BLaER1 (cell line): ENCODE measurements at regions not wholly inside any gene's neighbourhood (a gene's known extent, or its start where the extent isn't known, plus 50 kb on each side); places are given as distances from the start of the nearest gene placed in this dataset.

ENCODE experiments used
- H3K27ac ChIP-seq: shearing (Covaris generic); formaldehyde crosslinking; 2 replicates; pipeline ENCODE4 v1.8.1; 2022
- H3K27me3 ChIP-seq: shearing (Covaris generic); formaldehyde crosslinking; 2 replicates; pipeline ENCODE4 v1.8.1; 2022
- H3K36me3 ChIP-seq: shearing (Covaris generic); formaldehyde crosslinking; 2 replicates; pipeline ENCODE4 v1.8.1; 2022
- H3K4me1 ChIP-seq: shearing (Covaris generic); formaldehyde crosslinking; 2 replicates; pipeline ENCODE4 v1.8.1; 2022
- H3K4me2 ChIP-seq: shearing (Covaris generic); formaldehyde crosslinking; 2 replicates; pipeline ENCODE4 v1.8.1; 2022
- H3K4me3 ChIP-seq: shearing (Covaris generic); formaldehyde crosslinking; 2 replicates; pipeline ENCODE4 v1.8.1; 2022
- H3K9ac ChIP-seq: shearing (Covaris generic); formaldehyde crosslinking; 2 replicates; pipeline ENCODE4 v1.8.1; 2022
- H3K9me3 ChIP-seq: shearing (Covaris generic); formaldehyde crosslinking; 2 replicates; pipeline ENCODE4 v1.8.1; 2022
- H4K20me1 ChIP-seq: shearing (Covaris generic); formaldehyde crosslinking; 2 replicates; pipeline ENCODE4 v1.8.1; 2022
- Cebpa-rat ChIP-seq: shearing (Covaris generic); IDR thresholded peaks from 2 replicates; pipeline ENCODE4 v1.8.1; 2022

DNA sequence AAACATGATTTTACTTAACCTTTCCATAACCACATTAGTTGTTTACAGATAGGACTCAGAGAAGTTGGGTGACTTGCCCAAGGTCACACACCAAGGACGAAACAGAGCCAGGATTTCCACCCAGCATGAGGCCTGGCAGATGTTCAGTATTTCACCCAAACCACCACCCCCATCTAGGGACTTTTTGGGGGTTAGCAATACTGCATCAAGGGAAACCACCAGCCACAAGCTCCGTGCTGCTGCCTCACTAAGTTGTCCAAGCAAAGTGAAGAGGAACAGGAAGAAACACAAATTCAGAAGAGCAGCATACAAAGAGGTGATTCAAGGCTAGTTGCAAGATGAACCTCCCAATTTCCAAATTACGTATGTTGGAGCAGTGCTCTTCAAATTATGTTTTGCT, 219.6 kb upstream of the RORB start:
- Histone ChIP-seq H3K9me3 (peaks cover 22% of the 10 kb centered on the region), H3K4me3 (no peak overlapping the region), H3K27me3 (no peaks in the 10 kb centered on the region), H3K4me1 (peaks cover 28% of the 10 kb centered on the region), H4K20me1 (no peaks in the 10 kb centered on the region), H3K36me3 (peaks cover 62% of the 10 kb centered on the region), H3K4me2 (no peak overlapping the region), H3K9ac (no peak overlapping the region), H3K27ac (no peak overlapping the region)
- no peak for TF ChIP-seq Cebpa-rat

- Histone ChIP-seq H3K4me1 (peaks cover 62% of the 10 kb centered on the region), H3K9me3 (peaks cover 5% of the 10 kb centered on the region; the same call in 1 of the 2 replicates), H3K4me3 (no peak overlapping the region), H3K36me3 (peaks cover 32% of the 10 kb centered on the region), H3K27ac (peak overlapping the region; percentile 85), H3K27me3 (no peaks in the 10 kb centered on the region), H3K4me2 (no peak overlapping the region), H3K9ac (no peak overlapping the region), H4K20me1 (no peaks in the 10 kb centered on the region)
- no peak for TF ChIP-seq Cebpa-rat
Measured at GRCh38 chr9:74281674-74282073, 215.5 kb upstream of the RORB start.

- Histone ChIP-seq H3K27me3 (no peaks in the 10 kb centered on the region), H3K9ac (peak overlapping the region; percentile 49; the same call in 1 of the 2 replicates), H3K36me3 (peaks cover 22% of the 10 kb centered on the region), H3K27ac (peak overlapping the region; percentile 85), H3K4me2 (peak overlapping the region; percentile 47), H3K4me1 (peaks cover 57% of the 10 kb centered on the region), H3K9me3 (no peaks in the 10 kb centered on the region; the same call in 1 of the 2 replicates), H4K20me1 (no peaks in the 10 kb centered on the region), H3K4me3 (no peak overlapping the region)
- no peak for TF ChIP-seq Cebpa-rat
Measured at GRCh38 chr9:74282526-74283253, 214.4 kb upstream of the RORB start.

DNA sequence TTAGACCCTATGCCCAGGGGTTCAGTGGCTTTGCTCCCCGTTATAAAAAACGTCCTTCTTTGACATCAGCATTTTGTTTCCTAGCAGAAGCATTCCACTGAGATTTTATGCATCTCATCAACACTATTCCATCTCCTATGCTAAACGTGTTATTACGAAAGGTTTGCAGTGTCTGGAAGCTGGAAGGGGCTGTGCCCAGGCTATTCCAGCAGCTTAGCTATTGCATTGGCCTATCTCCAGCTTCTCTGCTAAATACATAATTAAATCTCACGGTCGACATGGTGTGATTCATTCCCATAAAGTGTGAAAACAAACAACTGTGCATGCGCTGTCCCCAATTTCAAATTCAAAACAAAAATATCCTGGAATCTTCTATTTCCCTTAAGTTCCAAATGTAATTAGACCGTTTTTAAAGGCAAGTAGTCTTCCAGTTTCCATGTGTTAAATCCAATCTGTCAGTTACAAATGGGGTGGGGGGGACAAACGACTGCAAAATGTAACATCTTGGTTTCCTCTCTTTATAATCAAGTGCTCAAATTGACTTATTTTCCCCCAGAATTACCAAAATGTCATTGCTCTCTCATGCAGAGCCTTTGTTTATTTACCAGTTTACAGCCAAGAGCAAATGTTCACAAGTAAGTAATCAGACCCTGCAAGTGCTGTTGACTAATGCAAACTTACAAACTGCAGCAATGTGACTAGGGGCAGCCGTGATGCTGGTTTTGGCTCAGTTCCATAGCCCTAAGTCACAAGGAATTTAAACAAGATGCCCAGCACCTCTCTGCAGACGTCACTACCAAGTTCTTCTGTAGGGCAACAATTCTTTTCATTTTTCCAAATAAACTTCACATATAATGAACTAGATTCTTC, 212.3 kb upstream of the RORB start:
- no peaks in the 10 kb centered on the region for H4K20me1 ChIP-seq
- H3K4me1 ChIP-seq: peaks cover 61% of the 10 kb centered on the region
- no peak overlapping the region for H3K9ac ChIP-seq
- H3K27ac ChIP-seq: peak overlapping the region; percentile 85
- no peaks in the 10 kb centered on the region for H3K9me3 ChIP-seq
- H3K4me3 ChIP-seq: no peak overlapping the region
- peak overlapping the region; percentile 4 for H3K4me2 ChIP-seq
- peaks cover 10% of the 10 kb centered on the region for H3K36me3 ChIP-seq
- H3K27me3 ChIP-seq: no peaks in the 10 kb centered on the region
- no peak for TF ChIP-seq Cebpa-rat

GRCh38 chr9:74293479-74293878, 203.7 kb upstream of the RORB start:
- no peak overlapping the region for H3K27ac ChIP-seq

DNA sequence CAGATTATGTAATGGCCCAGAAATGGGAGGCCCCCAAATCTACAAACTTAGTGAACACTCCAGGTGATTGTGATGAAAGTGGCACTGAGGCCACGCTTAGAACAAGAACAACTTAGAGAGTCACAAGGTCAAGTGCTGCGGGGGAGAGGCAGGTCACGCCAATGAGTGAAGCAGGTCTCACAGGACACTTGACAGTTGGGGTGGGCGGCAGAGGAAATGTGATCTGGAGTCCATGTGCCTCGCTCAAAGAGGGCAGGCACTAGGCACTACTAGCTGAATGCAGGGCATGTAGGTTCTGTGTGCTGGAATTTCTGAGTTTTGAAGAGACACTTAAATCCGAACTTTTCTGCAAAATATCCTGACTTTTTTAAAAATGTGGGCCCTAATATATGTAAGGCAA, 193.2 kb upstream of the RORB start:
- no peak for TF ChIP-seq Cebpa-rat
- no peaks in the 10 kb centered on the region for H3K4me1 ChIP-seq
- peaks cover 21% of the 10 kb centered on the region for H3K36me3 ChIP-seq

More at GRCh38 chr9:74293479-74293878, 203.7 kb upstream of the RORB start:
- H3K36me3 ChIP-seq: peaks cover 28% of the 10 kb centered on the region; the same call in 1 of the 2 replicates
- TF ChIP-seq Cebpa-rat: no peak
- H3K4me3 ChIP-seq: no peak overlapping the region
- no peaks in the 10 kb centered on the region for H3K9me3 ChIP-seq
- no peaks in the 10 kb centered on the region for H3K27me3 ChIP-seq
- H3K4me2 ChIP-seq: no peak overlapping the region
- no peaks in the 10 kb centered on the region for H4K20me1 ChIP-seq
- no peak overlapping the region for H3K9ac ChIP-seq
- H3K4me1 ChIP-seq: peaks cover 23% of the 10 kb centered on the region

GRCh38 chr9:74304598-74304997, 192.5 kb upstream of the RORB start:
- Histone ChIP-seq H3K36me3 (peaks cover 21% of the 10 kb centered on the region), H3K27me3 (no peaks in the 10 kb centered on the region), H3K9me3 (peaks cover 16% of the 10 kb centered on the region), H3K4me1 (no peaks in the 10 kb centered on the region), H3K4me2 (no peak overlapping the region), H4K20me1 (no peaks in the 10 kb centered on the region), H3K4me3 (no peak overlapping the region), H3K9ac (no peak overlapping the region), H3K27ac (no peak overlapping the region)
- TF ChIP-seq Cebpa-rat: no peak

More for the DNA sequence above, 193.2 kb upstream of the RORB start:
- no peak overlapping the region for H3K4me2 ChIP-seq
- H3K9me3 ChIP-seq: peaks cover 16% of the 10 kb centered on the region
- no peaks in the 10 kb centered on the region for H4K20me1 ChIP-seq
- H3K27ac ChIP-seq: no peak overlapping the region
- H3K4me3 ChIP-seq: no peak overlapping the region
- H3K9ac ChIP-seq: no peak overlapping the region
- no peaks in the 10 kb centered on the region for H3K27me3 ChIP-seq

- peaks cover 33% of the 10 kb centered on the region for H3K9me3 ChIP-seq
- H3K27ac ChIP-seq: no peak overlapping the region
- TF ChIP-seq Cebpa-rat: no peak
- H4K20me1 ChIP-seq: no peaks in the 10 kb centered on the region
- no peak overlapping the region for H3K9ac ChIP-seq
- no peaks in the 10 kb centered on the region for H3K27me3 ChIP-seq
- no peak overlapping the region for H3K4me3 ChIP-seq
- H3K4me2 ChIP-seq: no peak overlapping the region
- H3K36me3 ChIP-seq: peaks cover 33% of the 10 kb centered on the region
- H3K4me1 ChIP-seq: no peaks in the 10 kb centered on the region
Measured at GRCh38 chr9:74309654-74310053, 187.5 kb upstream of the RORB start.

GRCh38 chr9:74317235-74317634, 179.9 kb upstream of the RORB start:
- Histone ChIP-seq H3K27me3 (no peaks in the 10 kb centered on the region), H3K9ac (no peak overlapping the region), H3K9me3 (peaks cover 87% of the 10 kb centered on the region), H3K4me3 (no peak overlapping the region), H3K36me3 (peaks cover 78% of the 10 kb centered on the region), H3K27ac (no peak overlapping the region), H3K4me1 (peaks cover 20% of the 10 kb centered on the region), H4K20me1 (no peaks in the 10 kb centered on the region), H3K4me2 (no peak overlapping the region)
- TF ChIP-seq Cebpa-rat: no peak

DNA sequence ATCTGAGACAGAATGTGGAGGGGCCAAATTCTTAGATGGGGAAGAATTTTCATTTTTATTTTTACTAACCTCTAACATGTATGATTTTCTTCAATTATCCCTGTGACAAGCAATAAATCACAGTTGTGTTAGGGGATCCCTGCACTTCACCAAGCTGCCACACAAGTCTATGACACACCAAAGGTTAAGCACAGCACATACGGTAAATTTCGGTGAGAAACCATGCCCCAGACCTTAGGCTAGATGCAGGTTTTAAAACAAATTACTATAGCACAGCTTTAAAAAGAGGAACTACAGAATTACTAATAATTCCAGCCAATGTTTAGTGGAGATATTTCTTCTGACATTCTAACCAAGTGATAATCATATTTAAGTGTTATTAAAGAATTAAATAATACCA, 175.7 kb upstream of the RORB start:
- Histone ChIP-seq H3K36me3 (peaks cover 50% of the 10 kb centered on the region), H3K4me1 (peaks cover 34% of the 10 kb centered on the region), H3K9ac (no peak overlapping the region), H4K20me1 (no peaks in the 10 kb centered on the region), H3K4me2 (no peak overlapping the region), H3K27me3 (no peaks in the 10 kb centered on the region), H3K27ac (no peak overlapping the region), H3K9me3 (peaks cover 73% of the 10 kb centered on the region), H3K4me3 (no peak overlapping the region)
- no peak for TF ChIP-seq Cebpa-rat
